HCT116 (cell line): ENCODE measurements at regions not wholly inside any gene's neighbourhood (a gene's known extent, or its start where the extent isn't known, plus 50 kb on each side); places are given as distances from the start of the nearest gene placed in this dataset.

Source experiments
- ATAC-seq: fragments of 200-7000 bp; cut with Tn5 transposase; 2 replicates; pipeline ENCODE4 v1.9.1; 2020; ENCODE audit warnings: mild to moderate bottlenecking, moderate library complexity
- BruUV-seq: library from RNA; stranded (reverse); fragments of 400-500 nt; replicated peaks from 2 replicates; lab custom pipeline; 2021; lab: Mats Ljungman, UMichigan
- CTCF ChIA-PET: fragments of 300-600 bp; sonication (Branson Sonifier 250); formaldehyde crosslinking; loops from one replicate; lab custom pipeline; 2021; ENCODE audit warnings: antibody characterized with exemption; lab: Charles Lee
- POLR2A ChIA-PET: fragments of 300-600, 350-600 bp; sonication (Branson Sonifier 250); formaldehyde crosslinking; loops from one replicate; lab custom pipeline; 2021; ENCODE audit warnings: antibody characterized with exemption; lab: Charles Lee
- RAD21 ChIA-PET, 2 experiments: fragments of 300-600 bp; sonication (Branson Sonifier 250); formaldehyde crosslinking; loops; one replicate each; lab custom pipeline; 2023; ENCODE audit warnings: low total read pairs in 2 of 2; ENCODE audit not compliant: uncharacterized antibody in 2 of 2, unreplicated experiment in 2 of 2, low non-redundant PET in 1 of 2; lab: Charles Lee
- DNase-seq: peaks from one replicate; pipeline ENCODE4 v3.0.0-alpha.2; 2010; ENCODE audit warnings: low read depth, low spot score
- H2AFZ ChIP-seq: fragments of 200-600 bp; shearing (Covaris generic), sonication (generic); 2 replicates; pipeline ENCODE4 v1.6.1; 2017; ENCODE audit warnings: low read depth, mixed run types, mixed read lengths, antibody characterized with exemption, low read length; ENCODE audit not compliant: poor library complexity, severe bottlenecking
- H3K27ac ChIP-seq: 2 replicates; pipeline ENCODE4 v1.5.1; 2012; ENCODE audit warnings: low read depth, low read length
- H3K27me3 ChIP-seq: fragments of 200-600 bp; sonication (generic); 2 replicates; pipeline ENCODE4 v1.6.1; 2016; ENCODE audit warnings: mixed run types, low read length, mixed read lengths; ENCODE audit not compliant: insufficient read depth
- H3K36me3 ChIP-seq, 2 experiments: fragments of 200-500 bp in 1 of 2; fragments of 200-600 bp in 1 of 2; sonication (Bioruptor generic) in 1 of 2; sonication (generic) in 1 of 2; 2 replicates each; pipeline versions ENCODE4 v1.5.1 to v1.6.1; 2014 to 2016; ENCODE audit warnings: low read length in 2 of 2, inconsistent platforms in 1 of 2, mixed read lengths in 1 of 2, mixed run types in 1 of 2; ENCODE audit not compliant: insufficient read depth in 2 of 2, control insufficient read depth in 1 of 2
- H3K4me1 ChIP-seq, 2 experiments: fragments of 200-600 bp in 1 of 2; sonication (generic) in 1 of 2; 2 replicates each; pipeline versions ENCODE4 v1.5.1 to v1.6.1; 2012 to 2017; ENCODE audit warnings: low read length in 2 of 2, inconsistent platforms in 1 of 2, mild to moderate bottlenecking in 1 of 2, mixed read lengths in 1 of 2, mixed run types in 1 of 2, moderate library complexity in 1 of 2; ENCODE audit not compliant: insufficient read depth in 2 of 2, control insufficient read depth in 1 of 2
- H3K4me2 ChIP-seq: fragments of 200-600 bp; sonication (generic); 2 replicates; pipeline ENCODE4 v1.6.1; 2017; ENCODE audit warnings: mixed run types, low read length, mixed read lengths
- H3K4me3 ChIP-seq, 2 experiments: fragments of 200-600 bp in 1 of 2; sonication (generic) in 1 of 2; replicated peaks in 1 of 2; 2 replicates each; pipeline ENCODE4 v1.5.1; 2011 to 2016; ENCODE audit warnings: low read length in 2 of 2, control low read depth in 1 of 2, low read depth in 1 of 2, mild to moderate bottlenecking in 1 of 2, mixed read lengths in 1 of 2, mixed run types in 1 of 2
- H3K79me2 ChIP-seq: fragments of 200-600 bp; sonication (generic); 2 replicates; pipeline ENCODE4 v1.6.1; 2017; ENCODE audit warnings: mild to moderate bottlenecking, mixed run types, low read length, moderate library complexity, mixed read lengths; ENCODE audit not compliant: insufficient read depth
- H3K9ac ChIP-seq: fragments of 200-600 bp; sonication (generic); 2 replicates; pipeline ENCODE4 v1.6.1; 2016; ENCODE audit warnings: low read length, mixed read lengths
- H3K9me2 ChIP-seq: fragments of 200-600 bp; sonication (generic), shearing (Covaris generic); 2 replicates; pipeline ENCODE4 v1.6.1; 2017; ENCODE audit warnings: mixed run types, mild to moderate bottlenecking, moderate library complexity; ENCODE audit not compliant: insufficient read depth
- H3K9me3 ChIP-seq, 2 experiments: fragments of 200-500 bp in 1 of 2; fragments of 200-600 bp in 1 of 2; sonication (Bioruptor generic) in 1 of 2; sonication (generic) in 1 of 2; 2 replicates each; pipeline ENCODE4 v1.6.1; 2014 to 2017; ENCODE audit warnings: low read length in 2 of 2, mixed read lengths in 2 of 2, inconsistent platforms in 1 of 2, low read depth in 1 of 2, mild to moderate bottlenecking in 1 of 2, mixed run types in 1 of 2, moderate library complexity in 1 of 2; ENCODE audit not compliant: control insufficient read depth in 1 of 2, insufficient read depth in 1 of 2
- H4K20me1 ChIP-seq: fragments of 200-600 bp; sonication (generic), shearing (Covaris generic); 2 replicates; pipeline ENCODE4 v1.6.1; 2017; ENCODE audit warnings: mixed run types, mild to moderate bottlenecking, moderate library complexity; ENCODE audit not compliant: insufficient read depth
- ATF3 ChIP-seq: IDR thresholded peaks from 2 replicates; pipeline ENCODE4 v1.6.1; 2012
- JUND ChIP-seq: IDR thresholded peaks from 2 replicates; pipeline ENCODE4 v1.6.1; 2012
- POLR2A ChIP-seq: IDR thresholded peaks from 2 replicates; pipeline ENCODE4 v1.7.0; 2011; ENCODE audit warnings: borderline replicate concordance; ENCODE audit not compliant: insufficient read depth, insufficient read length; ENCODE audit errors: extremely low read depth
- POLR2AphosphoS5 ChIP-seq: IDR thresholded peaks from 2 replicates; pipeline ENCODE4 v1.6.1; 2011; ENCODE audit warnings: mild to moderate bottlenecking, low read depth, low read length, moderate library complexity
- REST ChIP-seq: IDR thresholded peaks from 2 replicates; pipeline ENCODE4 v1.6.1; 2012; ENCODE audit warnings: low read depth
- SIN3A ChIP-seq: IDR thresholded peaks from 2 replicates; pipeline ENCODE4 v1.6.1; 2012; ENCODE audit warnings: low read depth
- TCF7L2 ChIP-seq: IDR thresholded peaks from 2 replicates; pipeline ENCODE4 v1.7.0; 2011; ENCODE audit warnings: borderline replicate concordance, inconsistent platforms; ENCODE audit not compliant: insufficient read depth, insufficient read length; ENCODE audit errors: extremely low read depth
- intact Hi-C: fragments of 100-400 bp; cut with micrococcal nuclease; formaldehyde crosslinking; loops from 2 replicates; pipeline ENCODE4 v1.10.0; 2022
- TF ChIP-seq, protein P1 (sequence below), 3 experiments: fragments of 200-600 bp in 1 of 3; sonication (generic) in 1 of 3; IDR thresholded peaks in 2 of 3; conservative IDR thresholded peaks in 1 of 3; 2 replicates each; pipeline ENCODE4 v1.5.1; 2012 to 2017; ENCODE audit warnings: low read depth in 2 of 3, low read length in 2 of 3, antibody characterized with exemption in 1 of 3, borderline replicate concordance in 1 of 3, control low read depth in 1 of 3, mild to moderate bottlenecking in 1 of 3, mixed read lengths in 1 of 3, mixed run types in 1 of 3, moderate library complexity in 1 of 3; ENCODE audit not compliant: insufficient read depth in 1 of 3
- TF ChIP-seq, protein P2 (sequence below): IDR thresholded peaks from 2 replicates; pipeline ENCODE4 v1.6.1; 2011; ENCODE audit warnings: mild to moderate bottlenecking, low read length, moderate library complexity; ENCODE audit not compliant: insufficient replicate concordance; ENCODE audit errors: extremely low read depth

- no peak for DNase-seq
- Histone ChIP-seq H4K20me1 (no peaks in the 10 kb centered on the region), H3K4me1 (no peaks in the 10 kb centered on the region), H3K79me2 (no peaks in the 10 kb centered on the region), H3K9me3 (peaks cover 14 to 26% of the 10 kb centered on the region in 2 experiments; a peak in 2 of 4 replicates), H3K4me2 (no peak overlapping the region), H3K27me3 (no peaks in the 10 kb centered on the region), H3K9ac (no peak overlapping the region), H3K9me2 (no peaks in the 10 kb centered on the region), H2AFZ (no peak overlapping the region), H3K27ac (no peak overlapping the region), H3K36me3 (no peaks in the 10 kb centered on the region), H3K4me3 (no peak overlapping the region)
- POLR2A ChIA-PET = no interaction called here
- RAD21 ChIA-PET = no interaction called here
- BruUV-seq = no TSS peak
- intact Hi-C loops = no loop called here
- TF ChIP-seq POLR2A = no peak
- no peak for TF ChIP-seq REST
- TF ChIP-seq SIN3A = no peak
- TF ChIP-seq, protein P1, sequence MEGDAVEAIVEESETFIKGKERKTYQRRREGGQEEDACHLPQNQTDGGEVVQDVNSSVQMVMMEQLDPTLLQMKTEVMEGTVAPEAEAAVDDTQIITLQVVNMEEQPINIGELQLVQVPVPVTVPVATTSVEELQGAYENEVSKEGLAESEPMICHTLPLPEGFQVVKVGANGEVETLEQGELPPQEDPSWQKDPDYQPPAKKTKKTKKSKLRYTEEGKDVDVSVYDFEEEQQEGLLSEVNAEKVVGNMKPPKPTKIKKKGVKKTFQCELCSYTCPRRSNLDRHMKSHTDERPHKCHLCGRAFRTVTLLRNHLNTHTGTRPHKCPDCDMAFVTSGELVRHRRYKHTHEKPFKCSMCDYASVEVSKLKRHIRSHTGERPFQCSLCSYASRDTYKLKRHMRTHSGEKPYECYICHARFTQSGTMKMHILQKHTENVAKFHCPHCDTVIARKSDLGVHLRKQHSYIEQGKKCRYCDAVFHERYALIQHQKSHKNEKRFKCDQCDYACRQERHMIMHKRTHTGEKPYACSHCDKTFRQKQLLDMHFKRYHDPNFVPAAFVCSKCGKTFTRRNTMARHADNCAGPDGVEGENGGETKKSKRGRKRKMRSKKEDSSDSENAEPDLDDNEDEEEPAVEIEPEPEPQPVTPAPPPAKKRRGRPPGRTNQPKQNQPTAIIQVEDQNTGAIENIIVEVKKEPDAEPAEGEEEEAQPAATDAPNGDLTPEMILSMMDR (IDR thresholded peaks at IDR 0.05 in 2 of 3, conservative IDR thresholded peaks at IDR 0.05 in 1 of 3; ENCODE audit: borderline replicate concordance in 1 of 3, insufficient read depth in 1 of 3, low read depth in 2 of 3, low read length in 2 of 3) = no peak
- TF ChIP-seq JUND = no peak
- no peak for TF ChIP-seq ATF3
- no peak for TF ChIP-seq POLR2AphosphoS5
- TF ChIP-seq TCF7L2 = no peak
- TF ChIP-seq, protein P2, sequence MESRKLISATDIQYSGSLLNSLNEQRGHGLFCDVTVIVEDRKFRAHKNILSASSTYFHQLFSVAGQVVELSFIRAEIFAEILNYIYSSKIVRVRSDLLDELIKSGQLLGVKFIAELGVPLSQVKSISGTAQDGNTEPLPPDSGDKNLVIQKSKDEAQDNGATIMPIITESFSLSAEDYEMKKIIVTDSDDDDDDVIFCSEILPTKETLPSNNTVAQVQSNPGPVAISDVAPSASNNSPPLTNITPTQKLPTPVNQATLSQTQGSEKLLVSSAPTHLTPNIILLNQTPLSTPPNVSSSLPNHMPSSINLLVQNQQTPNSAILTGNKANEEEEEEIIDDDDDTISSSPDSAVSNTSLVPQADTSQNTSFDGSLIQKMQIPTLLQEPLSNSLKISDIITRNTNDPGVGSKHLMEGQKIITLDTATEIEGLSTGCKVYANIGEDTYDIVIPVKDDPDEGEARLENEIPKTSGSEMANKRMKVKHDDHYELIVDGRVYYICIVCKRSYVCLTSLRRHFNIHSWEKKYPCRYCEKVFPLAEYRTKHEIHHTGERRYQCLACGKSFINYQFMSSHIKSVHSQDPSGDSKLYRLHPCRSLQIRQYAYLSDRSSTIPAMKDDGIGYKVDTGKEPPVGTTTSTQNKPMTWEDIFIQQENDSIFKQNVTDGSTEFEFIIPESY = no peak
- CTCF ChIA-PET = no interaction called here
- no peak for ATAC-seq
Measured at GRCh38 chr16:64882078-64882784, 239.6 kb downstream of the CDH11 start.
